ENCODE measurements at regions not wholly inside any gene's neighbourhood (a gene's known extent, or its start where the extent isn't known, plus 50 kb on each side); places are given as distances from the start of the nearest gene placed in this dataset.

- TF ChIP-seq, protein P1, sequence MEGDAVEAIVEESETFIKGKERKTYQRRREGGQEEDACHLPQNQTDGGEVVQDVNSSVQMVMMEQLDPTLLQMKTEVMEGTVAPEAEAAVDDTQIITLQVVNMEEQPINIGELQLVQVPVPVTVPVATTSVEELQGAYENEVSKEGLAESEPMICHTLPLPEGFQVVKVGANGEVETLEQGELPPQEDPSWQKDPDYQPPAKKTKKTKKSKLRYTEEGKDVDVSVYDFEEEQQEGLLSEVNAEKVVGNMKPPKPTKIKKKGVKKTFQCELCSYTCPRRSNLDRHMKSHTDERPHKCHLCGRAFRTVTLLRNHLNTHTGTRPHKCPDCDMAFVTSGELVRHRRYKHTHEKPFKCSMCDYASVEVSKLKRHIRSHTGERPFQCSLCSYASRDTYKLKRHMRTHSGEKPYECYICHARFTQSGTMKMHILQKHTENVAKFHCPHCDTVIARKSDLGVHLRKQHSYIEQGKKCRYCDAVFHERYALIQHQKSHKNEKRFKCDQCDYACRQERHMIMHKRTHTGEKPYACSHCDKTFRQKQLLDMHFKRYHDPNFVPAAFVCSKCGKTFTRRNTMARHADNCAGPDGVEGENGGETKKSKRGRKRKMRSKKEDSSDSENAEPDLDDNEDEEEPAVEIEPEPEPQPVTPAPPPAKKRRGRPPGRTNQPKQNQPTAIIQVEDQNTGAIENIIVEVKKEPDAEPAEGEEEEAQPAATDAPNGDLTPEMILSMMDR (IDR thresholded peaks at IDR 0.05): no peak
- TF ChIP-seq EP300 (IDR thresholded peaks at IDR 0.05) (no peak), POLR2A (IDR thresholded peaks at IDR 0.05) (no peak), POLR2AphosphoS5 (IDR thresholded peaks at IDR 0.05) (no peak)
These were observed 80.3 kb upstream of the SESTD1 start for GRCh38 chr2:179344970-179345369.

All from gastroesophageal sphincter (tissue), 3 donors.